T-cell (primary cell): ENCODE measurements at regions not wholly inside any gene's neighbourhood (a gene's known extent, or its start where the extent isn't known, plus 50 kb on each side); places are given as distances from the start of the nearest gene placed in this dataset.

ENCODE experiments used
- ATAC-seq, 4 experiments: fragments of 200-7000 bp in 3 of 4; fragments of 150-1000 bp in 1 of 4; cut with Tn5 transposase; replicated peaks in 1 of 4; 1 replicate in 3 of 4; 2 replicates in 1 of 4; pipeline ENCODE4 v1.10.0; 2021; ENCODE audit warnings: moderate library complexity in 3 of 4, mild to moderate bottlenecking in 2 of 4, moderate number of reproducible peaks in 1 of 4
- CTCF ChIA-PET, 2 donors: fragments of 300-600 bp; sonication (Branson Sonifier 250); formaldehyde crosslinking; loops; one replicate each; lab custom pipeline; 2022; ENCODE audit warnings: antibody characterized with exemption in 2 of 2; lab: Charles Lee
- POLR2A ChIA-PET, 2 donors: fragments of 300-600 bp; sonication (Branson Sonifier 250); formaldehyde crosslinking; loops; one replicate each; lab custom pipeline; 2022; ENCODE audit warnings: antibody characterized with exemption in 2 of 2; lab: Charles Lee
- DNase-seq, 35 experiments: peaks; one replicate each; pipeline versions ENCODE4 v3.0.0 to v3.0.0-alpha.2; 2013 to 2023
- H3K27ac ChIP-seq: one replicate; pipeline ENCODE4 v1.5.1; 2013; ENCODE audit warnings: low read length
- H3K27me3 ChIP-seq, 2 experiments: replicated peaks in 1 of 2; 1 replicate in 1 of 2; 2 replicates in 1 of 2; pipeline versions ENCODE4 v1.6.1 to v1.7.0; 2013; ENCODE audit warnings: low read length in 1 of 2, mixed read lengths in 1 of 2; ENCODE audit not compliant: control insufficient read depth in 2 of 2, insufficient read depth in 2 of 2; ENCODE audit errors: extremely low read depth in 1 of 2
- H3K36me3 ChIP-seq, 2 donors: 1 replicate in 1 of 2; 2 replicates in 1 of 2; pipeline versions ENCODE4 v1.6.1 to v1.7.0; 2013; ENCODE audit warnings: low read length in 1 of 2; ENCODE audit not compliant: control insufficient read depth in 2 of 2, insufficient read depth in 1 of 2; ENCODE audit errors: extremely low read depth in 1 of 2
- H3K4me1 ChIP-seq, 2 experiments: 1 replicate in 1 of 2; 2 replicates in 1 of 2; pipeline versions ENCODE4 v1.6.1 to v1.7.0; 2013; ENCODE audit warnings: low read length in 2 of 2, mixed read lengths in 1 of 2; ENCODE audit not compliant: insufficient read depth in 2 of 2, control insufficient read depth in 1 of 2; ENCODE audit errors: extremely low read depth in 1 of 2
- H3K4me3 ChIP-seq, 2 donors: 1 replicate in 1 of 2; 2 replicates in 1 of 2; pipeline versions ENCODE4 v1.5.1 to v1.7.0; 2013; ENCODE audit warnings: mild to moderate bottlenecking in 2 of 2, low read length in 1 of 2, moderate library complexity in 1 of 2; ENCODE audit not compliant: control insufficient read depth in 1 of 2; ENCODE audit errors: extremely low read depth in 1 of 2
- H3K9me3 ChIP-seq: 2 replicates; pipeline ENCODE4 v1.7.0; 2013
- H3K27ac Mint-ChIP-seq, 2 donors: one replicate each; pipeline ENCODE4 v1.8.0; 2020 to 2021; ENCODE audit warnings: mild to moderate bottlenecking in 2 of 2, mixed read lengths in 2 of 2
- H3K27me3 Mint-ChIP-seq, 2 donors: one replicate each; pipeline ENCODE4 v1.8.0; 2021 to 2022; ENCODE audit warnings: mixed read lengths in 2 of 2
- H3K36me3 Mint-ChIP-seq: one replicate; pipeline ENCODE4 v1.8.0; 2021; ENCODE audit warnings: mixed read lengths
- H3K4me1 Mint-ChIP-seq, 3 donors: one replicate each; pipeline ENCODE4 v1.8.0; 2020 to 2022; ENCODE audit warnings: mixed read lengths in 3 of 3, mild to moderate bottlenecking in 1 of 3
- H3K4me3 Mint-ChIP-seq, 3 donors: one replicate each; pipeline ENCODE4 v1.8.0; 2020 to 2022; ENCODE audit warnings: mild to moderate bottlenecking in 3 of 3, mixed read lengths in 3 of 3, moderate library complexity in 3 of 3
- H3K9me3 Mint-ChIP-seq, 3 donors: one replicate each; pipeline ENCODE4 v1.8.0; 2020 to 2022; ENCODE audit warnings: mixed read lengths in 3 of 3
- WGBS: methylation state at CpG from one replicate; pipeline ENCODE4 v1.1.5; 2013; ENCODE audit warnings: missing lambda C conversion rate; ENCODE audit not compliant: insufficient coverage; 5-methylcytosine and 5-hydroxymethylcytosine counted together

- Mint-ChIP-seq H3K36me3 (no peaks in the 10 kb centered on the region), H3K9me3 (peaks cover 6 to 13% (median 6%) of the 10 kb centered on the region in 3 donors), H3K27me3 (no peaks in the 10 kb centered on the region), H3K4me3 (no peak overlapping the region), H3K4me1 (no peaks in the 10 kb centered on the region), H3K27ac (no peak overlapping the region)
- no peak overlapping the region for H3K4me3 ChIP-seq
- no CpG with 5 or more reads among the region's 7 CpGs for WGBS
- ChIA-PET CTCF (no interaction called here), POLR2A (interaction anchor here in 1 of 2 donors (0.7 kb wide), 1 partner anchor 1197 kb away, joined by 4 read pairs; no protein-coding TSS in a partner anchor)
- ATAC-seq: no peak
- no peak for DNase-seq
- no peaks in the 10 kb centered on the region for H3K4me1 ChIP-seq
- no peak overlapping the region for H3K27ac ChIP-seq
- no peaks in the 10 kb centered on the region for H3K9me3 ChIP-seq
- no peaks in the 10 kb centered on the region for H3K36me3 ChIP-seq
- no peaks in the 10 kb centered on the region for H3K27me3 ChIP-seq
Observed at GRCh38 chr5:165138236-165138635, 1632.8 kb downstream of the MAT2B start.

- no peaks in the 10 kb centered on the region for H3K9me3 ChIP-seq
- H3K36me3 ChIP-seq: no peaks in the 10 kb centered on the region
- no peak overlapping the region for H3K4me3 ChIP-seq
- H3K4me1 ChIP-seq: no peaks in the 10 kb centered on the region
- Mint-ChIP-seq H3K36me3 (no peaks in the 10 kb centered on the region), H3K27ac (no peak overlapping the region), H3K9me3 (peaks cover 6 to 13% (median 6%) of the 10 kb centered on the region in 3 donors), H3K4me1 (no peaks in the 10 kb centered on the region), H3K4me3 (no peak overlapping the region), H3K27me3 (no peaks in the 10 kb centered on the region)
- no peak for DNase-seq
- ATAC-seq: no peak
- ChIA-PET CTCF (no interaction called here), POLR2A (no interaction called here)
- H3K27me3 ChIP-seq: no peaks in the 10 kb centered on the region
- no peak overlapping the region for H3K27ac ChIP-seq
- no CpG with 5 or more reads among the region's 3 CpGs for WGBS
Observed at GRCh38 chr5:165139262-165139661, 1633.8 kb downstream of the MAT2B start.

GRCh38 chr5:165139721-165140120, 1634.3 kb downstream of the MAT2B start:
- no peak overlapping the region for H3K4me3 Mint-ChIP-seq
- H3K4me1 Mint-ChIP-seq: no peaks in the 10 kb centered on the region
- whole genome bisulfite sequencing: 0% methylated on average over 1 of the region's 3 CpGs
- peaks cover 6 to 15% (median 6%) of the 10 kb centered on the region in 3 donors for H3K9me3 Mint-ChIP-seq
- H3K36me3 ChIP-seq: no peaks in the 10 kb centered on the region
- H3K27ac ChIP-seq: no peak overlapping the region
- no peak overlapping the region for H3K4me3 ChIP-seq
- H3K27me3 ChIP-seq: no peaks in the 10 kb centered on the region
- ChIA-PET CTCF (no interaction called here), POLR2A (no interaction called here)
- no peaks in the 10 kb centered on the region for H3K27me3 Mint-ChIP-seq
- no peaks in the 10 kb centered on the region for H3K4me1 ChIP-seq
- no peak for DNase-seq
- no peaks in the 10 kb centered on the region for H3K36me3 Mint-ChIP-seq
- no peak overlapping the region for H3K27ac Mint-ChIP-seq
- no peak for ATAC-seq
- H3K9me3 ChIP-seq: no peaks in the 10 kb centered on the region

GRCh38 chr5:165143741-165144140, 1638.3 kb downstream of the MAT2B start:
- 44% methylated on average over 2 of the region's 4 CpGs for WGBS
- Histone ChIP-seq H3K9me3 (no peaks in the 10 kb centered on the region), H3K4me3 (no peak overlapping the region), H3K36me3 (no peaks in the 10 kb centered on the region), H3K27me3 (no peaks in the 10 kb centered on the region), H3K4me1 (no peaks in the 10 kb centered on the region), H3K27ac (no peak overlapping the region)
- DNase-seq (no peak), ATAC-seq (no peak)
- Mint-ChIP-seq H3K27me3 (no peaks in the 10 kb centered on the region), H3K4me3 (no peak overlapping the region), H3K27ac (no peak overlapping the region), H3K4me1 (no peaks in the 10 kb centered on the region), H3K36me3 (no peaks in the 10 kb centered on the region), H3K9me3 (peaks cover 0 to 12% (median 4%) of the 10 kb centered on the region in 3 donors)
- ChIA-PET POLR2A (no interaction called here), CTCF (no interaction called here)

GRCh38 chr5:165149431-165149830, 1644.0 kb downstream of the MAT2B start:
- no peak overlapping the region for H3K27ac Mint-ChIP-seq
- Histone ChIP-seq H3K27ac (no peak overlapping the region), H3K9me3 (no peaks in the 10 kb centered on the region), H3K4me3 (no peak overlapping the region), H3K4me1 (no peaks in the 10 kb centered on the region), H3K36me3 (no peaks in the 10 kb centered on the region), H3K27me3 (no peaks in the 10 kb centered on the region)
- peaks cover 0 to 8% (median 4%) of the 10 kb centered on the region in 3 donors for H3K9me3 Mint-ChIP-seq
- H3K27me3 Mint-ChIP-seq: no peaks in the 10 kb centered on the region
- DNase-seq (no peak), ATAC-seq (no peak)
- no peak overlapping the region for H3K4me3 Mint-ChIP-seq
- H3K36me3 Mint-ChIP-seq: no peaks in the 10 kb centered on the region
- no CpG with 5 or more reads among the region's 1 CpG for WGBS
- ChIA-PET POLR2A (interaction anchor here in 1 of 2 donors (0.7 kb wide), 1 partner anchor 15 kb away, joined by 3 read pairs; no protein-coding TSS in a partner anchor), CTCF (no interaction called here)
- H3K4me1 Mint-ChIP-seq: no peaks in the 10 kb centered on the region

GRCh38 chr5:165152058-165152457, 1646.6 kb downstream of the MAT2B start:
- ChIA-PET CTCF (no interaction called here), POLR2A (no interaction called here)
- Mint-ChIP-seq H3K36me3 (no peaks in the 10 kb centered on the region), H3K27me3 (no peaks in the 10 kb centered on the region), H3K27ac (no peak overlapping the region), H3K9me3 (peaks cover 0 to 8% (median 6%) of the 10 kb centered on the region in 3 donors), H3K4me3 (no peak overlapping the region), H3K4me1 (no peaks in the 10 kb centered on the region)
- H3K9me3 ChIP-seq: no peaks in the 10 kb centered on the region
- no peaks in the 10 kb centered on the region for H3K36me3 ChIP-seq
- DNase-seq (no peak), ATAC-seq (no peak)
- H3K27me3 ChIP-seq: no peaks in the 10 kb centered on the region
- H3K4me1 ChIP-seq: no peaks in the 10 kb centered on the region
- H3K27ac ChIP-seq: no peak overlapping the region
- no CpG with 5 or more reads among the region's 2 CpGs for WGBS
- no peak overlapping the region for H3K4me3 ChIP-seq

- DNase-seq (no peak), ATAC-seq (no peak)
- Mint-ChIP-seq H3K27ac (no peak overlapping the region), H3K36me3 (no peaks in the 10 kb centered on the region), H3K4me1 (no peaks in the 10 kb centered on the region), H3K9me3 (peaks cover 0 to 12% (median 2%) of the 10 kb centered on the region in 3 donors), H3K27me3 (no peaks in the 10 kb centered on the region), H3K4me3 (no peak overlapping the region)
- H3K4me3 ChIP-seq: no peak overlapping the region
- ChIA-PET POLR2A (no interaction called here), CTCF (no interaction called here)
- H3K27ac ChIP-seq: no peak overlapping the region
- no peaks in the 10 kb centered on the region for H3K4me1 ChIP-seq
- no peaks in the 10 kb centered on the region for H3K27me3 ChIP-seq
- no peaks in the 10 kb centered on the region for H3K9me3 ChIP-seq
- WGBS: 71% methylated on average over 1 of the region's 1 CpG
- H3K36me3 ChIP-seq: no peaks in the 10 kb centered on the region
Observed at GRCh38 chr5:165157219-165157618, 1651.8 kb downstream of the MAT2B start.
